ENCODE measurements at regions not wholly inside any gene's neighbourhood (a gene's known extent, or its start where the extent isn't known, plus 50 kb on each side); places are given as distances from the start of the nearest gene placed in this dataset.

- Histone ChIP-seq H3K9ac (ENCODE audit: low read length) (no peak overlapping the region), H3K36me3 (ENCODE audit: control insufficient read depth in 1 of 2, insufficient read depth in 2 of 2, low read length in 2 of 2) (no peaks in the 10 kb centered on the region), H3K27ac (ENCODE audit: low read depth, low read length) (no peak overlapping the region), H4K91ac (ENCODE audit: low read depth, low read length) (no peak overlapping the region), H2BK120ac (ENCODE audit: insufficient read depth, low read length, poor library complexity) (no peak overlapping the region), H2AFZ (ENCODE audit: insufficient read depth, low read length, poor library complexity) (no peak overlapping the region), H2AK5ac (ENCODE audit: low read length) (no peak overlapping the region), H3K18ac (ENCODE audit: low read length) (no peak overlapping the region), H3K79me1 (ENCODE audit: low read length) (no peaks in the 10 kb centered on the region), H2BK5ac (ENCODE audit: low read depth, low read length, poor library complexity) (no peak overlapping the region), H3K4ac (ENCODE audit: low read depth, low read length) (no peak overlapping the region), H4K12ac (ENCODE audit: low read depth, low read length) (no peak overlapping the region), H3K14ac (ENCODE audit: low read length) (no peak overlapping the region), H3K4me1 (ENCODE audit: control insufficient read depth in 1 of 2, insufficient read depth in 2 of 2, low read length in 2 of 2) (no peaks in the 10 kb centered on the region), H3K4me3 (ENCODE audit: low read depth, low read length) (no peak overlapping the region), H3K9me3 (ENCODE audit: insufficient read depth, low read depth, low read length) (no peaks in the 10 kb centered on the region), H3K27me3 (ENCODE audit: insufficient read depth, low read length) (no peaks in the 10 kb centered on the region), H3K4me2 (ENCODE audit: low read length) (no peak overlapping the region), H2BK12ac (ENCODE audit: low read length) (no peak overlapping the region), H3K23ac (ENCODE audit: low read length) (no peak overlapping the region), H4K8ac (ENCODE audit: low read depth, low read length) (no peak overlapping the region), H3K79me2 (ENCODE audit: control insufficient read depth, insufficient read depth, low read length, poor library complexity) (no peaks in the 10 kb centered on the region)
- DNase-seq, result no peak
- no CpG with 5 or more reads among the region's 7 CpGs for WGBS (ENCODE audit: extremely low coverage, insufficient coverage, insufficient read length)
Observed at GRCh38 chr1:4146101-4146500, 246.0 kb upstream of the C1orf174 start.

DNA sequence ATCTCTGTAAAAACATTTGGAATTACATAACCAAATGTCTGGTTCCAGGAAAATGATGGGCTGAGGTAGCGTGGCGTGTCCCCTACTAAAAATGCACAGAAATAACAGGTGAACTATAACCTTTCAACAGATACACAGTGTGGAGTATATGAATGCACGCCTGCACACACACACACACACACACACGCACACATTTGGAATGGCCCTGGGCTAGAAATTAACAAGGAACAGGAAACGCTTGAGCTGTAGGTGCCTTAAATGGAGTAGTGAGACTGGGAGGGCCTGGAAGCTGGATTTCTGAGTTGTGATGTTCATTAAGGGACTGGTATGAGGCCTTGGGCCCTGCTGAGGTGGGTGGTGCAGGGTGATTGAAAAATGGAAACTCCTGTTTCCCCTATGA, 246.5 kb upstream of the C1orf174 start:
- no peak overlapping the region for H4K12ac ChIP-seq (ENCODE audit: low read depth, low read length)
- no peak overlapping the region for H4K8ac ChIP-seq (ENCODE audit: low read depth, low read length)
- H3K4me1 ChIP-seq (ENCODE audit: control insufficient read depth in 1 of 2, insufficient read depth in 2 of 2, low read length in 2 of 2), result no peaks in the 10 kb centered on the region
- no peak overlapping the region for H3K4ac ChIP-seq (ENCODE audit: low read depth, low read length)
- no peaks in the 10 kb centered on the region for H3K9me3 ChIP-seq (ENCODE audit: insufficient read depth, low read depth, low read length)
- H2BK5ac ChIP-seq (ENCODE audit: low read depth, low read length, poor library complexity), result no peak overlapping the region
- no peaks in the 10 kb centered on the region for H3K36me3 ChIP-seq (ENCODE audit: control insufficient read depth in 1 of 2, insufficient read depth in 2 of 2, low read length in 2 of 2)
- H3K27me3 ChIP-seq (ENCODE audit: insufficient read depth, low read length), result no peaks in the 10 kb centered on the region
- H3K27ac ChIP-seq (ENCODE audit: low read depth, low read length), result no peak overlapping the region
- H3K23ac ChIP-seq (ENCODE audit: low read length), result no peak overlapping the region
- H2AK5ac ChIP-seq (ENCODE audit: low read length), result no peak overlapping the region
- no peak overlapping the region for H3K9ac ChIP-seq (ENCODE audit: low read length)
- no peak overlapping the region for H3K14ac ChIP-seq (ENCODE audit: low read length)
- H3K4me2 ChIP-seq (ENCODE audit: low read length), result no peak overlapping the region
- no peak overlapping the region for H3K18ac ChIP-seq (ENCODE audit: low read length)
- WGBS (ENCODE audit: extremely low coverage, insufficient coverage, insufficient read length), result no CpG with 5 or more reads among the region's 5 CpGs
- H3K79me2 ChIP-seq (ENCODE audit: control insufficient read depth, insufficient read depth, low read length, poor library complexity), result no peaks in the 10 kb centered on the region
- no peak overlapping the region for H2AFZ ChIP-seq (ENCODE audit: insufficient read depth, low read length, poor library complexity)
- no peak overlapping the region for H2BK120ac ChIP-seq (ENCODE audit: insufficient read depth, low read length, poor library complexity)
- DNase-seq, result no peak
- no peaks in the 10 kb centered on the region for H3K79me1 ChIP-seq (ENCODE audit: low read length)
- no peak overlapping the region for H4K91ac ChIP-seq (ENCODE audit: low read depth, low read length)
- no peak overlapping the region for H3K4me3 ChIP-seq (ENCODE audit: low read depth, low read length)
- no peak overlapping the region for H2BK12ac ChIP-seq (ENCODE audit: low read length)

- Histone ChIP-seq H3K18ac (ENCODE audit: low read length) (no peak overlapping the region), H2BK5ac (ENCODE audit: low read depth, low read length, poor library complexity) (no peak overlapping the region), H3K79me1 (ENCODE audit: low read length) (no peaks in the 10 kb centered on the region), H2BK12ac (ENCODE audit: low read length) (no peak overlapping the region), H4K12ac (ENCODE audit: low read depth, low read length) (no peak overlapping the region), H3K4me3 (ENCODE audit: low read depth, low read length) (no peak overlapping the region), H3K27ac (ENCODE audit: low read depth, low read length) (no peak overlapping the region), H4K8ac (ENCODE audit: low read depth, low read length) (no peak overlapping the region), H3K4me2 (ENCODE audit: low read length) (no peak overlapping the region), H3K27me3 (ENCODE audit: insufficient read depth, low read length) (no peaks in the 10 kb centered on the region), H3K79me2 (ENCODE audit: control insufficient read depth, insufficient read depth, low read length, poor library complexity) (no peaks in the 10 kb centered on the region), H3K36me3 (ENCODE audit: control insufficient read depth in 1 of 2, insufficient read depth in 2 of 2, low read length in 2 of 2) (no peaks in the 10 kb centered on the region), H3K9ac (ENCODE audit: low read length) (no peak overlapping the region), H2BK120ac (ENCODE audit: insufficient read depth, low read length, poor library complexity) (no peak overlapping the region), H2AK5ac (ENCODE audit: low read length) (no peak overlapping the region), H4K91ac (ENCODE audit: low read depth, low read length) (no peak overlapping the region), H3K14ac (ENCODE audit: low read length) (no peak overlapping the region), H2AFZ (ENCODE audit: insufficient read depth, low read length, poor library complexity) (no peak overlapping the region), H3K23ac (ENCODE audit: low read length) (no peak overlapping the region), H3K9me3 (ENCODE audit: insufficient read depth, low read depth, low read length) (no peaks in the 10 kb centered on the region), H3K4ac (ENCODE audit: low read depth, low read length) (no peak overlapping the region), H3K4me1 (ENCODE audit: control insufficient read depth in 1 of 2, insufficient read depth in 2 of 2, low read length in 2 of 2) (no peaks in the 10 kb centered on the region)
- WGBS (ENCODE audit: extremely low coverage, insufficient coverage, insufficient read length), result no CpG with 5 or more reads among the region's 12 CpGs
- no peak for DNase-seq
Observed at GRCh38 chr1:4147509-4147908, 247.4 kb upstream of the C1orf174 start.

DNA sequence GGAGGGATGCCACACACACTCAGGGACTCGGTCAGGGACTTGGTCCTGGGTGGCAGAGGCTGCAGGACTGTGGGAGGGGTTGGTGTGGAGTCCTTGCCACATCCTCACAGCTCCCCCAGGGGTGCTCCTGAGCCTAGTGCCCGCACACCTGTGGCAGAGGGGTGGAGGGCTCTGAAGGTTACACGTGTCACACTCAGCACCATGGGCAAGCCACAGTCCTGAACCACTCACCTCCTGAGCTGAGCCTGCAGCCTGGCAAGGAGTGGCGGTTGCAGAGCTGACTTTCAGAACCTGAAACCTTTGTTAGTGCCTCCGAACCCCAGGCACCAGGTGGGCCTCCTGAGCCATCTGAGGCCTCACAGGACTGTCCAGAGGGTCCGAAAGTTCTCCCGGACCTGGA, 249.2 kb upstream of the C1orf174 start:
- H3K4me1 ChIP-seq (ENCODE audit: control insufficient read depth in 1 of 2, insufficient read depth in 2 of 2, low read length in 2 of 2), result no peaks in the 10 kb centered on the region
- DNase-seq, result no peak
- no peak overlapping the region for H4K91ac ChIP-seq (ENCODE audit: low read depth, low read length)
- no peaks in the 10 kb centered on the region for H3K79me2 ChIP-seq (ENCODE audit: control insufficient read depth, insufficient read depth, low read length, poor library complexity)
- H2BK12ac ChIP-seq (ENCODE audit: low read length), result no peak overlapping the region
- no CpG with 5 or more reads among the region's 7 CpGs for WGBS (ENCODE audit: extremely low coverage, insufficient coverage, insufficient read length)
- no peak overlapping the region for H3K9ac ChIP-seq (ENCODE audit: low read length)
- no peaks in the 10 kb centered on the region for H3K36me3 ChIP-seq (ENCODE audit: control insufficient read depth in 1 of 2, insufficient read depth in 2 of 2, low read length in 2 of 2)
- H3K79me1 ChIP-seq (ENCODE audit: low read length), result no peaks in the 10 kb centered on the region
- no peak overlapping the region for H3K18ac ChIP-seq (ENCODE audit: low read length)
- no peaks in the 10 kb centered on the region for H3K27me3 ChIP-seq (ENCODE audit: insufficient read depth, low read length)
- H3K14ac ChIP-seq (ENCODE audit: low read length), result no peak overlapping the region
- H2AK5ac ChIP-seq (ENCODE audit: low read length), result no peak overlapping the region
- no peak overlapping the region for H3K27ac ChIP-seq (ENCODE audit: low read depth, low read length)
- H4K8ac ChIP-seq (ENCODE audit: low read depth, low read length), result no peak overlapping the region
- no peak overlapping the region for H3K4me3 ChIP-seq (ENCODE audit: low read depth, low read length)
- no peak overlapping the region for H3K23ac ChIP-seq (ENCODE audit: low read length)
- no peak overlapping the region for H2AFZ ChIP-seq (ENCODE audit: insufficient read depth, low read length, poor library complexity)
- H4K12ac ChIP-seq (ENCODE audit: low read depth, low read length), result no peak overlapping the region
- no peaks in the 10 kb centered on the region for H3K9me3 ChIP-seq (ENCODE audit: insufficient read depth, low read depth, low read length)
- H2BK120ac ChIP-seq (ENCODE audit: insufficient read depth, low read length, poor library complexity), result no peak overlapping the region
- H2BK5ac ChIP-seq (ENCODE audit: low read depth, low read length, poor library complexity), result no peak overlapping the region
- H3K4ac ChIP-seq (ENCODE audit: low read depth, low read length), result no peak overlapping the region
- H3K4me2 ChIP-seq (ENCODE audit: low read length), result no peak overlapping the region

Data from trophoblast cell (in vitro differentiated cells and primary cell).